IPS DF 19.7 (cell line): ENCODE measurements at regions not wholly inside any gene's neighbourhood (a gene's known extent, or its start where the extent isn't known, plus 50 kb on each side); places are given as distances from the start of the nearest gene placed in this dataset.

Experiments used
- DNase-seq: peaks from one replicate; pipeline ENCODE4 v3.0.0-alpha.2; 2013; ENCODE audit warnings: low read depth, low spot score

DNA sequence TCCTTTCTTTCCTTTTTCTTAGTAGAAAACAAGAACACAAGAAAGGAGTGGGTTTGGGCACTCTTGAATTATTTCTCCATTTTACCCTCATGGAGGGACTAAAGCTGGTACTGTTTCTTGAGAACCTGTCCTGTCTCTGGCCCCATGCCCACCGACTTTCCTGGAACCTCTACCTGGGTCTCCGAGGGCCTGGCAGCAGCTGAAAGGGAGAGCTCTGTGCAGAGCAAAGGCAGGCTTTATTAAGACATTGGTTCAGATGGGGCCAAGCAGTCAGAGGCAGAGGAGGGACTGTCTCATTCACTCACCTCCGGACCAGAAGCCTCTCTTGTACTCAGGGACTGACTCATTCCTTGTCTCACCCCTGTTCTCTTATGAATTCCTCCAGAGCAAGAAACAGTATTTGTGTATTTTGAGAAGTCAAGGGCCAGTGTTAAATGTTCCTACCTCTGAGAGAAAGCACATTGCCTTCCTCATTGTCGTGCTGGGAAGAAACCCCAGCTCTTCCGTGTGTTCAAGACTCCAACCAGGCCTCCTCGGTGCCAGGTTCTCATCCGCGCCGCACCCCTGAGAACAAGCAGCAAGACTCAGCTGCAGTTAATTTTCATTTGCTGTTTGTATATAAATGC, 201.9 kb upstream of the NT5C1B start:
- no peak for DNase-seq

DNA sequence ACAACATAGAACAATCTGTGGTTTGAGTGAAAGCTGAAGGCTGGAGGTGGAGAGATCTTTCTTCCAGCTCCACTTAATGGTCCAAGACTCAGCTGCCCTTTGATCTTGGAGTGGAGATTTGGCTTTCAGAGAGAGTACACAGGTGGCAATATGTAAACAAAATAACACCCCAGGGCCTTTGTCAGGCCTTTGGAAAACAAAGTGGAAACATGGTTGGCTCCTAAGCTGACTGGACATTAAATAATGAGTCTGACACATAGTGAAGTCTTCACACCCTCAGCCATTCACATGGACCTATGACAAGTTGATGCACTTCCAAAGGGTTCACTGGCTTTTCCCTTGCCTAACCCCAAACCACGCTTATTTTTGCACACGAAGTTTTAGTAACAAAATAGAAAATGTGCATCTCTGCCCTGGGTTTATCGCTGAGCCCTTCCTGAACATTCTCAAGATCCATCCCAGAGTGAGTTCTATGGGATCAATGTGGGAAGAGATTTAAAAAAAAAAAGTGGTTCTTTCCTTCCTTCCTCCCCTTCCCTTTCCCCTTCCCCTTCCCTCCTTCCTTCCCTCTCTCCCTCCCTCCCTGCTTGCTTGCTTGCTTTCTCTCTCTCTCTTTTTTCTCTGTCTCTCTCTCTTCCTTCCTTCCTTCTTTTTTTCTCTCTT, 201.3 kb upstream of the NT5C1B start:
- no peak for DNase-seq

DNA sequence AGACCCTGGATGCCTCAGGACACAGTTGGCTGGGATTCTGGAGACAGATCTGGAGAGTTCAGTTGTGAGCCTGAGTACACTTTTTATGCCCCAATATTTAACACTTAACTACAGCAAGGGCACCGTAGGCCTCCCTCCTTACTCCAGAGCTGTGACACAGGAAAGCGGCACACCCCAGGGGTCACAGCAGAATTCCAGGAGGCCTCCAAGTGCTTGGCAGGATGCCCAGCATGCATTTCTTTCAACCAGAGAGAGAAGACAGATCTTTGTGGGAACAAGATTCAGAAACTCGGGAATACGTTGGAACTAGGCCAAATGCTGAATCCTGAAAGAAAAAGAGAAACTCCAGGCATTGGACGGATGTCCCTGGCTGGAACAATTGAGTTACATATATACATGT, 199.2 kb upstream of the NT5C1B start:
- no peak for DNase-seq

DNA sequence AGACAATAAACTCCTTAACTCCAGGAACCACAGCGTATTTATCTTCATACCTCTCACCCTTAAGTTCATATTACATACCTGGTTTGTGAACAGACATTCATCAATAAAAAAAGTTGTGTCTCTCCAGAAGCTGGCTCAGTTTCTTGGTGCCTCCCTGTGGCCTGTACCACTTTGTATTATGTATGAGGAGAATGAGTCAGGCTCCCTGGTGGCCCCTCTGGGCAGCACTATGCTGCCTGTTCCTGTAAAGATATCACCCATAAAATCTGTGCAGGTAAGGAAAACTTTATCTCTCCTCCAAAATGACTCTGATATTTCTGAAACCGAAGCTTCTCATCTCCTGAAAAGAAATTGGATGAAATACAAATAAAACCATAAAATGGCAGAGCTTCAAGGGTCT, 198.4 kb upstream of the NT5C1B start:
- DNase-seq = no peak

DNA sequence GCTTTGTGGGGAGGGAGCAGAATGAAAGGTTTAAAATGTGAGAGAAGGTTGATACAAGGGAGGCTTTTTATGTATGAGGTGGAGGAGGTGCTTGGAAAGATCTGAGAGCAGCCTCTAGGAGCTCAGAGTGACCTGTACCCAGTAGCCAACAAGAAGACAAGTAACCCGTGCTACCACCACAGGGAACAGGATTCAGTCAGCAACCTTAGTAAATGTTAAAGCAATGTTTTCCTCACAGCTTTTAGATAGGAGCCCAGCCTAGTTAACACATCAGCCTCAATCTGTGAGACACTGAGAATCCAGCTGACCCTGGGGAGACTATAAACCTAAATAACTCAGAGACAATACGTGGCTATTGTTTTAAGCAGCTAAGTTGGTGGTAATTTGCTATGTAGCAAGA, 194.9 kb upstream of the NT5C1B start:
- no peak for DNase-seq

DNA sequence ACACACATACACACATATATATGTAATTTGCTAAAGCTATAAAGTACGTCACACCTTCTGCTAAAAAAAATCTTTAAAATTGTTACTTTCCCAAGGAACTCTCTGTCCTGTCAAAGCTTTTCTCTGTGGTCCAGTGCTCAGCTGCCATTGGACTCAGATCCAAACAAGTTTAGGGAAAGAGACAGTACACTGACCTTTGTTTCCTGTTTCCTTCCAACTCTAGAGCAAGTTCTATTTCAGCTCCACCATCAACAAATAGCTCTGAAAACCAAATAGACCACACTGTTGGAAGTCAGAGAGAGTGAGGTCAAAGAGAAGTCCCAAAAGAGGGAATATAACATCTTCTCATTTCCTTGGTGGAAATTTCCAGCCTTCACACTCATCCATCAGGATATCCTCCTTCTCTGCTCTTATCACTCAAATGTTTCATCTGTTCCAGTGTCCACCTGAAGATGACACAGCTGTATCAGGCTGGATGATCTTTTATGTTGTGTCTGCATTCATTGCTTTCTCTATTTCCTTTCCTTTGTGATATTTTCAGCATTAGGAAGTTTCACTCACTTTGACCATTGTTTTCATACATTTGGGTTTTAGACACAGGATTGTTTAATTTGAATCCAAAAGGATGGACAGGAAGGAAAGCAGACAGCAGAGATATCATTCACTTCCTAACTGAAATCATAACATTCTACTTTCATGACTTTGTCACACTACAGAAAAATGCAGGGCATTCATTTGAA, 192.3 kb upstream of the NT5C1B start:
- no peak for DNase-seq

DNA sequence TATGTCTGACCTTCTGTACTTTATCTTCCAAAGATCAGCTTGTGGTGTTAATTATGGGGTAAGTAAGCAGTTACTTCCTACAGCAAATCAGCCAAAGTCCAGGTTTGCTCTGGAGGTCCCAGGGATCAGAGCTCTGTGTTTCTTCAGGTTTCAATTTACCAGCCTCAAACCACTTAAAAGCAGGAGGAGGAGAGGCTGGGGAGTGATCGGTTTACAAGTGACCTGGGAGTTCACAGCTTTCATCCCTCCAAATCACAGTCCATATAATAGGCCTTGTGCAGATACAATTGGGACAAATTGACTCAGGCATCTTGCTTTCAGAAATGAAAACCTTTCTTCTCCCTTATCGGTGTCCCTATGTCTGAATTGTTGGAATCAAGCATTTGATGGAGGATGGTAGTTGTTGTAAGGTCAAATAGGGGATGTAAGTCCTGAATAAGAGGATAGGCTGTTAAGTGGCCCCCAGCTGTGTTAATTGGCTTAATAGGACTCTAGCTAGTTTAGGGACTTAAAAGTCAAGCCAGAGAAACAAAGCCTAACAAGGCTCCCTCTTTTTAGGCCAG, 188.0 kb upstream of the NT5C1B start:
- DNase-seq = no peak

DNA sequence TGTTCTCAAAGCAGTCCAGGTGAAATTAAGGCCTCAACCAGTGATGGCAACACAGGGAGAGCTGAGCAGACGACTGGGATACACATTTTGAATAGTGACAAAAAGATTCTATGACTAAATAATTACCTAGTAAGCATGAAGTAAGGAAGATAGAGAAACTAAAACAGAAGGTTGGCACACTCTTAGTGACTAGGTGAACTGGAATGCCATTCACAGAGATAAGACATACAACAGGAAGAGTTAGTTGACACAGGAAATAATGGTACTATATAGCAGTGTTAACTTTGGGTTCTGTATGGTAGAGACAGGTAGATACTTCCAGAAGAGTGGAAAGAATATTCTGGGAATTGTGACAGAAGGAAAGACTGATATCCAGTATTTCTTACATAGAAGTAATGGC, 181.8 kb upstream of the NT5C1B start:
- no peak for DNase-seq

DNA sequence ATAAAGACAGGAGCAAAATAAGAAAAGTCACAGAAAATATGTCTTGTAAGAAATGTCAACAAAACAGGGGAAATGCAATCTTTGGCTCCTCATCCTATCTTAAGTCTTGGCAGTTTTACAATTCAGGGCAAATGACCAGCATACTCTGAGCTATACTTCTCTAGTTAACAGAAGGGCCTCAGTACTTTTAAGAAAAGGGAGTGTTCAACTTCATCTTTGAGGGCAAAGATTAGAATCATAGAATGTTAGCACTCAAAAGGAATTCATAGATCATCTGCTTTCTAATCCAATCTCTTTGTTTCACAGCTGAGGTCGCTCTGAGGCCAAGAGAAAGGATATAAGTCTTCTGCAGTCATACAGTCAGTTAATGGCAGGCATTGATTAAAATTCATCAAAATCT, 174.0 kb upstream of the NT5C1B start:
- DNase-seq = no peak

DNA sequence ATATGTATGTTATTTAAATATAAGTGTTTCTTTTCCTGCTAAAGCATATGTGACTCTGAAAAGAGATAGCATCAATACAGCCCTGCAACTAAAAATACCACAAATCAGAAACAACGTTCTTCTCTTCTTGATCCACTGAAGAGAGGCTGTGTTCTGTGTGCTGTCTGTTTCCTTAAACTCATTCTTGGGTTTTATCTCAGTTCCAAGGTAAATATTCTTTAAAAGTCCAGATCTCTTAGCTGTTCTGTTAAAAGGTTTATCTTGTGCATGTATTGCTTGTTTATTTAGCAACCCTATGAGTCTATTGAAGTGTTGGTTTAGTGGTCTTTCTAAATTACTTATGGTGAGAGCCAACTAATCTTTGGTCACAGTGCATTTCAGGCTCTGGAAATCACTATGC, 173.3 kb upstream of the NT5C1B start:
- no peak for DNase-seq

DNA sequence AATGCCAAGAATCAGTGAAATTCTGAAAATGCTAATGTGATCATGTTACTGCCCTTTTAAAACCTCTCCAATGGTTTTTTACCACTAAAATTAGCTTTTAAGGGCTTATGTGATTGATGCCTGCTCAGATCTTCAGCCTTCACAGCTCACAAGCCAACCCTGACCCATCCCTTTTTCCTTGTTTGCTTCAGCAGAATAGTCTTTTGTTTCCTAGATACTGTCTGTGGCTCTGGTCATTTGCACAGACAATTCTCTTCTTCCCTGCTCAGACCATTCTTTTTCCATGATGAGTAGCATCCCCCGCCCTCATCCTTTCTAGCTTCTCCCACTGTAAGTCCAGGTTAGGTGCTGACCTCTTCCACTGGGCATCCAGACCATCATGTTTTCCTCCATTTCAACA, 164.9 kb upstream of the NT5C1B start:
- DNase-seq = no peak

DNA sequence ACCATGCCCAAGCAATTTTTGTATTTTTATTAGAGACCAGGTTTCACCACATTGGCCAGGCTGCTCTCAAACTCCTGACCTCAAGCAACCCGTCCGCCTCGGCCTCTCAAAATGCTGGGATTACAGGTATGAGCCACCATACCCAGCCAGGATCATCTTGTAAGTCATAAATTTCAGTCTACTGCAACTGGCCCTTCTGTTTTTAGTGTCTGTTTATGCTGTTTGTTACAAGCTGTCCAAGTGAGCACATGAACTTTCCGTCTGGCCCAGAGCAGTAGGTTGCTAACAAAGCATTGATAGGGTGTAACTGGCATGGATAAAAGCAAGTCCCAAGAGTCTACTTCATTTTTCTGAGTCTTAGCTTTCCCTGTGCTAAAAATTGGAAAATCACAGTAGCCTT, 164.4 kb upstream of the NT5C1B start:
- DNase-seq = no peak

DNA sequence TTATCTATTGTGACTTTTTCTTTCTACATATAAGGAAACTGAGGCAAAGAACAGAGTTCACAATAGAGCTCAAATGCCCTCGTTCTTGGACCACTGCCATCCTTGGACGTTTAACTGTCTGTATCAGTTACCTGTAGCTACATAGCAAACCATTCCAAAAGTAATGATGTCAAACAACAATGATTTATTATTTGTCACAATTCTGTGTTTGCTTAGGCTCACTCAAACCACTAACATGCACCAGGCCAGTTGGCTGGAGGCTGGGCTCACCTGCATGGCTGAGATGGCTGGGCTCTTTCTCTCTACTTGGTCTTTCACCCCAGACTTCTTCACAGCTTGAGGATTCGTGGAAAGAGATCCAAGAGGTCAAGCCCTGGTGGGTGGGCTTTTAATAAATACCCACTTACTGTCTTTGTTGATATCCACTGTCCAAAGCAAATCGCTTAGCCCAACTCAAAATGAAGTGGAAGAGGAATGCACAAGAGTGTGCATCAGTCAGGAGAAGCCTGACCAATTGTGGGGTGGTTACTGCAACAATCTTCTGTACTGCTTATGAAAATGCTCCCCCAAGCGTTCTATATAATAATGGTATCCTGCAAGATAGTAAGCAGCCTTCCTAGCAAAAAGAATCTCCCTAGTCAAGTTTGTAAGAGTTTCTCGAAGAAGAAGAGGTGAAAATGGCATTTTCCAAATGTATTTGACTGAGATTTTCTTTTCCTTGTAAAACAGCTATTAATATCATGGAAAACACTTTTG, 163.5 kb upstream of the NT5C1B start:
- DNase-seq = no peak

DNA sequence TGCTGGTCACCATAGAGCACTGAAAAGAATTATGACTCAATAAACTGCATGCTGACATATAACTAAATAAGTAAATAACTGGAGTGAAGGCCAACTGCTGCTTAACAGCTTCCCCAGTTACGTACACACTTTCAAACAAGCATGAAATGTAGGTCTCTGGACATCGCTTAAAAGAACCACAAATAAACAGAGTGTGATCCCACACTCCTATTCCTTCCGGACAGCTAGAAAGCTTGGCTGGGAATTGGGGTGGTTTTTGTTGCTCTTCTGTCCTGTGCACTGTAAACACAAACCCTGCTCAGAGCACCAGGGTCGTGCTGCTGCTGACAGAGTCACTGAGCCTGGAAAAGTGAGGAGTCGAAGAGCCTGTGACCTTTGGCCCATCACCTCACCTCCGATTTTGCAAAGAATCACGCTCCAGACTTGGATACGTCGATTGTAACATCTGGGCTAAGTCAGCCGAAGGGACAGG, 162.7 kb upstream of the NT5C1B start:
- no peak for DNase-seq

DNA sequence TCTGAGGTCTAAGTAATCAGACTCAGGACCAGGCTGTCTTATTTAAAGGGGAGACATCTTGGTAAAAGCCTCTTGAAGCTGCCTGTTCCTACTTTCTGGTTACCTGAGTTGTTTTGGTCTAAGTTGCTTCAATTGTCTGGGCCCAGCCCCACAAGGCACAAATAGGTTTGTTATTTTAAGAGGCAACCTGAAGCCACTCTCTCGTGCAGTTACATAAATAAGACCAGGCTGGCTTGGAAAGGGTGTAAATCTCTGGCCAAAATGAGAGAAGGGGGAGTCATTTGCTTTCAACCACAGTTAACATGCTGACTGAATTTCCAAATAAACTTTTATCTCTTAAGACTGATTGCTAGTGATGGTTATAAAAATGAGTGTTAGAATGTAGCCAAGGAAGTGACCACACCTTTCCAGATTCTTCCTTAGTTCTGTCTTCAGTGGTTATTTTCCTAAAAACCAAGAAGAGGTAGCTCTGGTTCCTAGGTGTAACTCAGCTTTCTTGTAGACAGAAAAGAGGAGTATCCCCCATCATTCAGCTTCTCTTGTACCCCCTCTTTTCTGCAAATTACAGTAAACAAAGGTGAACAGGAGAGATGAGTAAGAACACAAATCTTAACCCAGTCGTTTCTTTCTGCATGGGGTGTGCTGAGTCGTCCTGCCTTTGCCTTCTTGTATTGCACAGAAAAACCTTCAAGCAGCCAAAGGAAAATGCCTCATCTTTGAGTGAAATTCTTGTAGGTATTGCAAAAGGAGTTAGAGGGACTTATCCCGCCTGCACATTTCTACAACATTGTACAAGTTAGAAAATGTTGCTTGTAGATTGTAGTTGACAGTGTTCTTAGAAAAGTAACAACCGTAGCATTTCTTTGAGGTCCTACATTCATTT, 161.5 kb upstream of the NT5C1B start:
- no peak for DNase-seq

DNA sequence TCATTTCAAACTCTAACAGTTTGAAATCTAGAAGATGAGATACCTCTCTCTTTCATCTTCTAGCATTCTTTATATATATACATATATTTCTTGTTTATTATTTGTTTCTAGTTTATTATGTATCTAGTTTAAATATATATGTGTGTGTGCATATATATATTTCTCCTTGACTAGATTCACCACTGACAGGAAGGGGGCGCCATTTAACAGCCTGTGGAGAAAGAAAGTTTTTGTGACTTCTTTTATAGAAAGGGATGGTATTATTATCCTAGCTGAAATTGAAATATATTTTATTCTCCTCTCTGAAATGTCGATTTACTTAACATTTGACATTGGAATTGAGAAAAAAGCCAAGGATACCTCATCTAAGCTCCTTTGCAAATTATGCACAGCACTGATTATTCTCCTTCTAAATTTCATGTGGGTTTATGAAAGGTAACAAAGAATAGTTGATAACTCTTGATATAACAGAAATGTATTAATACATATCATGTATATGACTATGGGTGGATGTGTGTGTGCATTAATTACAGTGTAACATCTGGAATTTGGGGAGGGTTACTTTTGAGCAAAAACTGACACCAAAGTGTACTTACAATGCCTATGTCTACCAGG, 160.7 kb upstream of the NT5C1B start:
- DNase-seq = no peak

DNA sequence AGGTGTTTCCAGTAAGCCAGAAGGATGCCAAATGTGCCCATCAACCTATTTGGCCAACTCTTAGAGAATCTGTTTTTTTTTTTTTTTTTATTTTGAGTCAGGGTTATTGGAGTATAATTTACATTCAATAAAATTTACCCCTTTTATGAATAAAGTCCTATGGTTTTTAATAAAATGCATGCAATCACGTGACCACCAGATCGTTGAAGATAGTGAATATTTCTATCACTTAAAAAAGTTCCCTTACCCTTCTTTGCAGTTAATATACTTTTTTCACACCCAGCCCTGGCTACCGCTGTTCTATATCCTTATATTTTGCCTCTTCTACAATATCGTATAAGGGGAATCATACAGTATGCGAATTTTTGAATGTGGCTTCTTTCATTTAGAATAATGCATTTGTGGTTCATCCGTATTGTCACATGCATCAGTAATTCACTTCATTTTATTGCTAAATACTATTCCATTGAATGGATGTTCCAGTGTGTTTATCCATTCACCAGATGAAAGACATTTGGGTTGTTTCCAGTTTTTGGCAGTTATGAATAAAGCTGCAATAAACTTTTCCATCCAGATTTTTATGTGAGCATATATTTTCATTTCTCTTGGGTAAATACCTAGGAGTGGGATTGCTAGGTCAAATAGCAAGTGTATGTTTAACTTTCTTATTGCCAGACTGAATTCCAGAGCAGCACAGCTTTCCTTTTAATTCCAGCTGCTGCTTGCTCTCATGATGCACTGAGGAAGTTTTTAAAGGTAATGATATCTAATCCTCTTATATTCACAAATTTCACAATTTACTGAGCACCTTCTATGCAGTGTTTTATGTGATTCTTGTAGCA, 156.3 kb upstream of the NT5C1B start:
- DNase-seq = no peak

DNA sequence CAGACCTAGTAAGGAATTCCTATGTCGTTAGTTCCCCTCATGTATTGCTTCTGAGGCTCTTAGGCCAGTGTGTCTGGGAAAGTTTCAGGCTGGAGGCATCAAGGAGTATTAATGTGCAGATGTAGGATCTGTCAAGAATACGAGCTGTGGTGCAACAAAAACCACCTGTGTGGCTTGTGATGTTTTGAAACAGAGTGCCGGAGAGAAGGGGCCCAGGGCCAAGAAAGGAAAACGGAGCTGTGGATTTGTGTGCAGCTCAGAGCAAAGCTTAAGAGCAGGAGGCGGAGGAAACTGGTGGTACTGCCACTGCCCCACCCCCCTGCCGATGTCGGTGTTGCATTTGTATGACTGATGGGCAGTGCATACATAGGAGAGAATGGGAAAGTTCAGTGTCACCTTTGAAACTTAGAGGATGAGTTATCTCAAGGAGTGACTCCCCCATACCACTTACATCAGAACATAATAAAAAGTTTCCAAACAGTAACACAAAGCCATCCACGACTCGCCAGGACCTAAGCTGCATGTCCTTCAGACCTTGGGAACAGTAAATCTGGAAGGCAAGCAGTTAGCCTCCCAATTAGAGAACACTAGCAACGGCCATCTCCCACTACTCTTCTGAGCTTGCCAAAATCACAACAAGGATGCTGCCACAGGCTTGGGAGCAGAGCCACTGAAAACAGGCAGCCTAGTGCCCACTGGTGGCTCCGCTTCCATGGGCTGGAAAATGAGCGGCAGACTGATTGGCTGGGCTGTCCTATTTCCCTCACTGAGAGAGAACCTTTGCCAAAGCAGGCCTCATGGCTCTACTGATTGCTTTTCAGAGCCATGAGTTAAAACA, 152.7 kb upstream of the NT5C1B start:
- no peak for DNase-seq

DNA sequence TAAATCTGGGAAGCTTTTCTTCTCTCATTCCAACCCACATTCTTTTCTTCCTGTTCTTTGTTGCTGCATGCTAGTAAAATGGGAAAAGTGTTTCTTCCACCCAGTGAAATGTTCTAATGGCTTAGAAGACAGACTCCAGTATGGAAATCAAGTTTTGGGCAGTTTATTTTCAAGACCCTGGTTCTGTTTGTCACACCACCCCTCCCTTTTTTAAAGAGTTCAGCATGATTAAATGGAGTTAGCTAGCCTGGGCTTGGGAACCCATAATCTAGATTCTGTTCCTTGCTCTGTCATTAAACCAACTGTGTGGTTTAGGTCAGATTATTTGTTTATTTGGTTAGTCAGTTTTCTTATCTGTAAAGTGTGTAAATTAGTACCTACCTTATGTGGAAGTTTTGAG, 151.8 kb upstream of the NT5C1B start:
- DNase-seq = no peak
